GM12892 (cell line): ENCODE measurements at regions not wholly inside any gene's neighbourhood (a gene's known extent, or its start where the extent isn't known, plus 50 kb on each side); places are given as distances from the start of the nearest gene placed in this dataset.

Experiments used
- POLR2A ChIP-seq: IDR thresholded peaks from 2 replicates; pipeline ENCODE4 v1.6.1; 2011; ENCODE audit warnings: low read depth, low read length, control low read depth
- POLR2AphosphoS5 ChIP-seq: IDR thresholded peaks from 2 replicates; pipeline ENCODE4 v1.6.1; 2011; ENCODE audit warnings: low read depth, low read length, control low read depth

DNA sequence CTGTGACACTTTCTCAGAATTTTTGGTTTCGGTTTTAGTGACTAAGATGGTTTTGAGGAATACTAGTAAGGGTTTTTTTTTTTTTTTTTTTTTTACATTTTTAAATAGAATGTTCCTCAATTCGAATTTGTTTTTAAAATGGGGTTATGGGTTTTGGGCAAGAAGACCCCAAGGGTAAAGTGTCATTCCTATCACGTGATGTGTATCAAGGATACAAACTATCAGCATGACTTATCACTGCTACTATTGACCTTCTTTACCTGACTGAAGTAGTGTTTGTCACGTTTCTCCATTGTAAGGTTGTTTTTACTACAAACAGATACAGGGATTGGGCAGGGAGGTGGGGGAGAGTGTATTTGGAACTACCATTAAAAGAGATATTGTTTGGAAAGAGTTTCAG is 781.1 kb upstream of the ADGRL4 start:
- no peak for TF ChIP-seq POLR2A
- TF ChIP-seq POLR2AphosphoS5, result no peak
